Transverse colon (tissue), 4 donors: ENCODE measurements at regions not wholly inside any gene's neighbourhood (a gene's known extent, or its start where the extent isn't known, plus 50 kb on each side); places are given as distances from the start of the nearest gene placed in this dataset.

Experiments
- CTCF ChIP-seq, 5 experiments: fragments of 200-600 bp in 3 of 5; fragments of 450-650 bp in 2 of 5; sonication (generic) in 3 of 5; IDR thresholded peaks; 1 replicate in 2 of 5; 2 replicates in 3 of 5; pipeline ENCODE4 v1.5.1; 2016 to 2017; ENCODE audit warnings: antibody characterized with exemption in 5 of 5, inconsistent platforms in 3 of 5, mild to moderate bottlenecking in 2 of 5, moderate library complexity in 1 of 5
- POLR2A ChIP-seq: fragments of 450-650 bp; IDR thresholded peaks from one replicate; pipeline ENCODE4 v1.6.1; 2016; ENCODE audit warnings: antibody characterized with exemption, mild to moderate bottlenecking, moderate library complexity
- POLR2AphosphoS5 ChIP-seq, 3 donors: sonication (generic); formaldehyde crosslinking; IDR thresholded peaks; one replicate each; pipeline ENCODE4 v1.6.1; 2016; ENCODE audit warnings: antibody characterized with exemption in 3 of 3

GRCh38 chr1:93774707-93775106 is 93.1 kb upstream of the BCAR3 start:
- no peak for TF ChIP-seq POLR2AphosphoS5 (IDR thresholded peaks at IDR 0.05)
- TF ChIP-seq CTCF (IDR thresholded peaks at IDR 0.05): no peak
- TF ChIP-seq POLR2A: no peak
